ENCODE measurements at regions not wholly inside any gene's neighbourhood (a gene's known extent, or its start where the extent isn't known, plus 50 kb on each side); places are given as distances from the start of the nearest gene placed in this dataset.
"Not testable (repeated sequence)": the region's sequence is repeated elsewhere in the genome, so short reads cannot be mapped to it uniquely, and the experiment has no call there.

- intact Hi-C loops (cut with micrococcal nuclease; ENCODE audit: unreplicated experiment); ATAC-seq: not testable (repeated sequence)
Measured at GRCh38 chr7:150028344-150029012, 154.7 kb downstream of the ATP6V0E2 start.

DNA sequence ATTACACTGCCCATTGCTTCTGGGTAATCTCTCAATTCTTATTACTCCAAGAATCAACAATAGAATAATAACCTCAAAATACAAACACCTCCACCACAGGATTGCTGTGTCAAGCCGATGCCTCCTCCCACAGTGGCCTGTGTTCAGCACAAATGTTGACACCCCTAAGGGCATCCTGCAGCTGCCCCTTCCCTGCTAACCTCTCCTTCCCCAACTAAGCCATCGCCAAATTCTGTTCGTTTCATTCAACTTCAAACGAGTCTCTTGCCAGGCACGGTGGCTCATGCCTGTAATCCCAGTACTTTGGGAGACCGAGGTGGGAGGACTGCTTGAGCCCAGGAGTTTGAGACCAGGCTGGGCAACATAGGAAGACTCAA is 155.2 kb downstream of the ATP6V0E2 start:
- H3K79me2 ChIP-seq (ENCODE audit: insufficient read depth, low read length); H3K36me3 ChIP-seq (replicated peaks in 1 of 2; ENCODE audit: control insufficient read depth in 1 of 2, insufficient read depth in 2 of 2, low read length in 2 of 2); H3K4me2 ChIP-seq (ENCODE audit: low read depth, low read length); ATAC-seq; H3K9me3 ChIP-seq (ENCODE audit: low read length); H3K27me3 ChIP-seq (ENCODE audit: control insufficient read depth in 1 of 2, insufficient read depth in 2 of 2, low read length in 2 of 2); CTCF ChIA-PET (ENCODE audit: low intra/inter-chr PET ratio, low total read pairs); H3K27ac ChIP-seq (ENCODE audit: extremely low read length, insufficient read depth, low read length); FAIRE-seq; POLR2A ChIA-PET; H3K9ac ChIP-seq (ENCODE audit: insufficient read depth, low read depth, low read length); H2AFZ ChIP-seq (ENCODE audit: low read length); H3K4me3 ChIP-seq (replicated peaks in 1 of 3; ENCODE audit: insufficient read depth in 1 of 3, low read depth in 2 of 3, low read length in 3 of 3); intact Hi-C loops (cut with micrococcal nuclease; ENCODE audit: unreplicated experiment); H4K20me1 ChIP-seq (ENCODE audit: insufficient read depth, low read length); H3K4me1 ChIP-seq (ENCODE audit: insufficient read depth, low read length); DNase-seq (ENCODE audit: low spot score); BruUV-seq (replicated peaks): not testable (repeated sequence)
- 60% methylated on average over 5 of the region's 6 CpGs for WGBS (ENCODE audit: low lambda C conversion rate)
- in situ Hi-C loops (cut with HindIII; ENCODE audit: extremely low pct_ligation_motif_present, low pct_unique_long_range_greater_than_20kb): loop anchor here (25.0 kb wide), 1 partner anchor 167 kb away; the partner anchor contains the start of gene ATP6V0E2

More at GRCh38 chr7:150028344-150029012, 154.7 kb downstream of the ATP6V0E2 start:
- BruUV-seq (replicated peaks); DNase-seq (ENCODE audit: low spot score); H3K4me1 ChIP-seq (ENCODE audit: insufficient read depth, low read length); H2AFZ ChIP-seq (ENCODE audit: low read length); POLR2A ChIA-PET; H4K20me1 ChIP-seq (ENCODE audit: insufficient read depth, low read length); H3K9ac ChIP-seq (ENCODE audit: insufficient read depth, low read depth, low read length); H3K27ac ChIP-seq (ENCODE audit: extremely low read length, insufficient read depth, low read length); CTCF ChIA-PET (ENCODE audit: low intra/inter-chr PET ratio, low total read pairs); H3K4me2 ChIP-seq (ENCODE audit: low read depth, low read length); H3K9me3 ChIP-seq (ENCODE audit: low read length); H3K36me3 ChIP-seq (replicated peaks in 1 of 2; ENCODE audit: control insufficient read depth in 1 of 2, insufficient read depth in 2 of 2, low read length in 2 of 2); H3K27me3 ChIP-seq (ENCODE audit: control insufficient read depth in 1 of 2, insufficient read depth in 2 of 2, low read length in 2 of 2); FAIRE-seq; H3K4me3 ChIP-seq (replicated peaks in 1 of 3; ENCODE audit: insufficient read depth in 1 of 3, low read depth in 2 of 3, low read length in 3 of 3); H3K79me2 ChIP-seq (ENCODE audit: insufficient read depth, low read length): not testable (repeated sequence)
- WGBS (ENCODE audit: low lambda C conversion rate): 70% methylated on average over 9 of the region's 13 CpGs
- in situ Hi-C loops (cut with HindIII; ENCODE audit: extremely low pct_ligation_motif_present, low pct_unique_long_range_greater_than_20kb): loop anchor here (25.0 kb wide), 1 partner anchor 166 kb away; the partner anchor contains the start of gene ATP6V0E2

GRCh38 chr7:150031733-150032132 is 158.0 kb downstream of the ATP6V0E2 start:
- H2AFZ ChIP-seq (ENCODE audit: low read length): not testable (repeated sequence)

GRCh38 chr7:150033711-150034110 is 159.9 kb downstream of the ATP6V0E2 start:
- H3K27me3 ChIP-seq (ENCODE audit: control insufficient read depth in 1 of 2, insufficient read depth in 2 of 2, low read length in 2 of 2); DNase-seq (ENCODE audit: low spot score); H3K36me3 ChIP-seq (replicated peaks in 1 of 2; ENCODE audit: control insufficient read depth in 1 of 2, insufficient read depth in 2 of 2, low read length in 2 of 2); H3K4me1 ChIP-seq (ENCODE audit: insufficient read depth, low read length); H2AFZ ChIP-seq (ENCODE audit: low read length); FAIRE-seq; H3K4me2 ChIP-seq (ENCODE audit: low read depth, low read length); H3K79me2 ChIP-seq (ENCODE audit: insufficient read depth, low read length); ATAC-seq; H3K9ac ChIP-seq (ENCODE audit: insufficient read depth, low read depth, low read length); H3K27ac ChIP-seq (ENCODE audit: extremely low read length, insufficient read depth, low read length); CTCF ChIA-PET (ENCODE audit: low intra/inter-chr PET ratio, low total read pairs); POLR2A ChIA-PET; H3K9me3 ChIP-seq (ENCODE audit: low read length); BruUV-seq (replicated peaks); intact Hi-C loops (cut with micrococcal nuclease; ENCODE audit: unreplicated experiment); H3K4me3 ChIP-seq (replicated peaks in 1 of 3; ENCODE audit: insufficient read depth in 1 of 3, low read depth in 2 of 3, low read length in 3 of 3); H4K20me1 ChIP-seq (ENCODE audit: insufficient read depth, low read length): not testable (repeated sequence)
- 63% methylated on average over 3 of the region's 23 CpGs for WGBS (ENCODE audit: low lambda C conversion rate)
- in situ Hi-C loops (cut with HindIII; ENCODE audit: extremely low pct_ligation_motif_present, low pct_unique_long_range_greater_than_20kb): loop anchor here (25.0 kb wide), 1 partner anchor 171 kb away; the partner anchor contains the start of gene ATP6V0E2

More at GRCh38 chr7:150031733-150032132, 158.0 kb downstream of the ATP6V0E2 start:
- H3K9ac ChIP-seq (ENCODE audit: insufficient read depth, low read depth, low read length); ATAC-seq; H3K4me2 ChIP-seq (ENCODE audit: low read depth, low read length); H3K9me3 ChIP-seq (ENCODE audit: low read length); DNase-seq (ENCODE audit: low spot score); POLR2A ChIA-PET; intact Hi-C loops (cut with micrococcal nuclease; ENCODE audit: unreplicated experiment); H3K79me2 ChIP-seq (ENCODE audit: insufficient read depth, low read length); BruUV-seq (replicated peaks); H4K20me1 ChIP-seq (ENCODE audit: insufficient read depth, low read length); CTCF ChIA-PET (ENCODE audit: low intra/inter-chr PET ratio, low total read pairs); H3K4me3 ChIP-seq (replicated peaks in 1 of 3; ENCODE audit: insufficient read depth in 1 of 3, low read depth in 2 of 3, low read length in 3 of 3); H3K27me3 ChIP-seq (ENCODE audit: control insufficient read depth in 1 of 2, insufficient read depth in 2 of 2, low read length in 2 of 2); H3K4me1 ChIP-seq (ENCODE audit: insufficient read depth, low read length); FAIRE-seq; H3K36me3 ChIP-seq (replicated peaks in 1 of 2; ENCODE audit: control insufficient read depth in 1 of 2, insufficient read depth in 2 of 2, low read length in 2 of 2); H3K27ac ChIP-seq (ENCODE audit: extremely low read length, insufficient read depth, low read length): not testable (repeated sequence)
- 70% methylated on average over 1 of the region's 3 CpGs for WGBS (ENCODE audit: low lambda C conversion rate)
- in situ Hi-C loops (cut with HindIII; ENCODE audit: extremely low pct_ligation_motif_present, low pct_unique_long_range_greater_than_20kb): loop anchor here (25.0 kb wide), 1 partner anchor 169 kb away; the partner anchor contains the start of gene ATP6V0E2
